Superior temporal gyrus (tissue), 1 donor: ENCODE measurements at regions not wholly inside any gene's neighbourhood (a gene's known extent, or its start where the extent isn't known, plus 50 kb on each side); places are given as distances from the start of the nearest gene placed in this dataset.
"Not testable (repeated sequence)": the region's sequence is repeated elsewhere in the genome, so short reads cannot be mapped to it uniquely, and the experiment has no call there.

Experiments
- DNase-seq: peaks from one replicate; pipeline ENCODE4 v3.0.0-alpha.2; 2016; ENCODE audit errors: extremely low spot score

GRCh38 chr7:27410812-27411544, 168.4 kb downstream of the EVX1 start:
- DNase-seq: no peak

DNA sequence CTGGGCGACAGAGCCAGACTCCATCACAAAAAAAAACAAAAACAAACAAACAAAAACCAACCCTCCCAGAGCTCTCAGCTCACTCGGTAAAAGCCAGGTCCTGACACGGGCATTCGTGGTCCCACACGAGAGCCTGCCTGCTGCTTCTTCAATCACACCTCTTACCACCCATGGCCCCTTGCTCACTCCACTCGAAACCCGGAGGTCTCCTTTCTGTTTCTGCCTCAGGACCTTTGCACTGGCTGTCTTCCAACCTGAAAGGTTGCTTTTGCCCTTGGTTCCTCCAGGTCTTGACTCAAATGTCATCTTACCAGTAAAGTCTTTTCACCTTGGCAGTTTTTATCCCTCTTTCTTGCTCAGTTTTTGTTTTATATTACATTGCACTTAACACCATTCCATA, 169.6 kb downstream of the EVX1 start:
- DNase-seq: no peak

DNA sequence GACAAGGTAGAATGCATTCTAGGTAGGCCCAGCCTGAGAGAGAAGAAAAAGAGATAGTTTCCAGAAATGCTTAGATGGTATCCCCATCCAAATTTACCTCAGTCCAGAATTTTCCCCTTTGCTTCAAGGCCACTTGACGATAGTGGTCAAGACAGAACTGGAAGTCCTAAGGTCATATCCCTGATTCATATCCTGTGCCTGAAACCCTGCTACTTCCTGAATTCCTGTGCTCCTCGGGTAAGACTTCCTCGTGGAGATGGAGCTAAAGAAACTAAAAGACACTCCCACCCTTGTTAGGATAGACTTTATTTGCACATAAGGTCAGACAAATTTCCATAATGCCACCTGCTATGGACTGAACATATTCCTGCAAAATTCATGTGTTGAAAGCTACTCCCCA, 175.9 kb downstream of the EVX1 start:
- DNase-seq: no peak

DNA sequence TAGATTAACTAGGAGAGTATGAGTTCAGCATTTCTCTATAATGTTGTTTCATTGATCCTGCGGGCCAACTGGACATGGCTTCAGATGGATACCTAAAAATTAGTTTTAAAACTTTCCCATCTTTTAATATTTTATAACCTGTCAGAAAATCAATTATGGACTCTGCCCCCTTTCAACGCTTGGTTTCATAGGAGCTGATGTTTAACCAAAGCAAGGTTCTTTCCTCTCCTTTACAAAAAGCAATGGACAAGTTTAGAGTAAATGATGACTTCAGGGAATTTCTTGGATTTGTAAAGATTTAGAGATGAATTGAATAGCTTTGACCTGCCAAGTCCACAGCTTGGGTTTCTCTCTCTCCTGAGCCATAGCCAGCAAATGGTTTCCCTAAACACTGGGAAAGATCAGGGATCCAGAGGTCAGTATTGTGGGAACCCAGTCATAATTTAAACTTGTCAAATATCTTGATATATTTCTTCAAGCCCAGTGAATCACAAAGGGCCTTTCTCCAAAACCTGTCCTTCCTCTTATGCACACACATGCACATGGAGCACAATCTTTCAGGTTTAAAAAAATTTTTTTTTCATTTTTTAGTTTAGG, 177.1 kb downstream of the EVX1 start:
- no peak for DNase-seq

DNA sequence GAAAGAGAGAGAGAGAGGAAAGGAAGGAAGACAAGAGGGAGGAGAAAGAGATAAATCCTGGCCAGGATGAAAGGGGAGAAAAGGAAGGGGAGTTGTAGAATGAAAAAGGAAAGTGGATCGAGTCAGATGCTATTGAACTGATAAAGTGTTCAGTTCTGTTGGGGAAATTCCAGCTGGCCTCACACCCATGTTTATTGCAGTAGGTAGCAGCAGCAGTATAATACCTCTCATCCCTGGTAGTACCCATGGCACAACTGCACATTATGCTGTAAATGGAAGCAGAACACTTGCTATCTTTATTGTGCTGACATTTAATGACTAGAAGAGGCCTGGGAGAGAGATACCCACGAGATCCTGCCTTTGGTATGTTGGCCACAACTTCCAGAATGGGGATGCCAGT, 178.1 kb downstream of the EVX1 start:
- no peak for DNase-seq

DNA sequence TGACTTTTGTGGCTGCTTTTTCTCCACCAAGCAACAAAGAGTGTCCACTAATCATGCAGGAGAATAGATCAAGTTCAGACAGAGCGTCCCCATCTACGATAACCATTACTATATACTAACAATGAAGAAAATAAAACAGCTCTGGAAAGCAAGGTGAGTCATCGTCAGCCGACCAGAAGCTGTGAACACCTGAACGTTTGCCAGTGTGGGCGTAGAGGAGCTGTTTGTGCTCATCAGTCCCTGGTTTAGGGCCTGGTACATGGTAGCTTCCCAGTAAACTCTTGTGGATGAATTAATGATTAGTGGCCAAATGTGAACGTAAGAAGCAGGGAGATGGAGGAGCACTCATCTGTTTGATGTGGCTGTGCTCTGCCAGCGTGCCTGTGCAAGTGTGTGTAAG, 180.7 kb downstream of the EVX1 start:
- no peak for DNase-seq

DNA sequence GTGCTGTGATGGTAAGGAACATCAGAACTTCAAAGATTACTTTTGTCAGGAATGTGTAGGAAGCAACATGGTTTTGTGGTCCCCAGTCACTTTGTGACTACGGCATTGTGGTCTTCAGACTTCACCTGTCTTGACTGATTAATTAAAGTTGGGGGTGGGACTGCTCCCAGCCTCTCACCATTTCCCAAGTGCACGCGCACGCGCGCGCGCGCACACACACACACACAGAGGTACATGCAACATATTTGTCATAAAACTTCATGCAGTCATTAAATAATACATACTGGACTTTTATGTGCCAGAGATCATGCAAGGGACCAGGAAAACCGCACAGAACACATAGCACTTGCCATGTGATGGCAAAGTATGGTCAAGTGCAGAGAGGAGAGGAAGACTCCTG, 181.2 kb downstream of the EVX1 start:
- DNase-seq: no peak

- DNase-seq: no peak
Measured at GRCh38 chr7:27424231-27424630, 181.6 kb downstream of the EVX1 start.

DNA sequence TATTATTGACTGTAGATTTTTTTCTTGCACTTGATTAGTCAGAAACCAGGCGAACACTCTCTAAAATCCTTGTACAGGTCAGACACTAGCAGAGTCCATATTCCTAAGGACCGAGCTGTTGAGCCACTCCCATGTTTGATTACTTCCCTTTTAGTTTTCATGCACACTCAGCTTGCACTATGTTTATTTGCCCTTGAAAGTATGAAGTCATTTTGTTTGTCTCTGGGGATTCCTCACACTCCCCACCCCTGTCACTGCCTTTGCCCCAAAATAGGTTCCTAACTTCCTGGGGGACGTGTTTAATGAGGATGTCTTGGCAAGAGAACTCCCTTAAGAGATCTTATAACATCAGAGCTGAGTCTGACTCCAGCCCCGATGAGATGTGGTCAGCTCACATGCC, 182.1 kb downstream of the EVX1 start:
- DNase-seq: no peak

- DNase-seq: no peak
Measured at GRCh38 chr7:27427416-27427815, 184.8 kb downstream of the EVX1 start.

- DNase-seq: no peak
Measured at GRCh38 chr7:27430105-27430504, 187.5 kb downstream of the EVX1 start.

GRCh38 chr7:27431465-27431864, 188.9 kb downstream of the EVX1 start:
- DNase-seq: no peak

DNA sequence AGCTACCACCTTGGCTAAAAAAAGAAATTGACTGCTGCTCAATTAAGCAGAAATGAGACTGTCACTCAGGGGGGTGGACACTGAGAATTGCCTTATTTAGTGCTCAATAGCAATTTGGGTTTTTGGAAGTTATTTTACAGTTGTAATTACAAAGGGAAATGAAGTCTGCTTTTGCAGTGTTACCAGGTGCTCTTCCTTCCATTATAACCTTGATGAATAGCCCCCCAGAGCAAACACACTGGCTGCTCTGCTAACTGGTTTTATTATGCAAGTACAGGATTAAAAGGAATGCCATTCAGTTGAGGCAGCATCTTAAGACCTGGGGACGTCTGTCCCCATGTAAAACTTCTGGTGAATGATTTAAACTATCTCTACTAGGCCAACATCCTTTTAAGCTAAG, 191.0 kb downstream of the EVX1 start:
- DNase-seq: no peak

GRCh38 chr7:27434756-27435400, 192.3 kb downstream of the EVX1 start:
- DNase-seq: no peak

DNA sequence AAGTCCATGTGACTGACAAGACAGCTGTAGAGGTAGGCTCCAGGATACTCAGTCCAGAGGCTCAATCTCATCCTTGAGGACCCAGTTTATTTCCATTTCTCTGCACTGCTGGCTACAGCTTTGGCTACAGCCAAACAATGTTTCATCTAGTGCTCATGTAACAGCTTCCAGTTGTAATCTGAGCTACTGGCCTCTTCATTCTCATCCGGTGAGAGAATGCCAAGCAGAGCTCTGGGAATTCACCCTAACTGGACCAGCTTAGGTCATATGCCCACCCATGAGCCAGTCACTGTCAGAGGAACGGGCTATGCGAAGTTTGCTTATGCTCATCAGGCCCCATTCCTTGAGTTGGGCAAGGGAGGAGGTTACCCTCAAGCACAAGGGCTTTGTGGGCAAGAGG, 192.9 kb downstream of the EVX1 start:
- no peak for DNase-seq

DNA sequence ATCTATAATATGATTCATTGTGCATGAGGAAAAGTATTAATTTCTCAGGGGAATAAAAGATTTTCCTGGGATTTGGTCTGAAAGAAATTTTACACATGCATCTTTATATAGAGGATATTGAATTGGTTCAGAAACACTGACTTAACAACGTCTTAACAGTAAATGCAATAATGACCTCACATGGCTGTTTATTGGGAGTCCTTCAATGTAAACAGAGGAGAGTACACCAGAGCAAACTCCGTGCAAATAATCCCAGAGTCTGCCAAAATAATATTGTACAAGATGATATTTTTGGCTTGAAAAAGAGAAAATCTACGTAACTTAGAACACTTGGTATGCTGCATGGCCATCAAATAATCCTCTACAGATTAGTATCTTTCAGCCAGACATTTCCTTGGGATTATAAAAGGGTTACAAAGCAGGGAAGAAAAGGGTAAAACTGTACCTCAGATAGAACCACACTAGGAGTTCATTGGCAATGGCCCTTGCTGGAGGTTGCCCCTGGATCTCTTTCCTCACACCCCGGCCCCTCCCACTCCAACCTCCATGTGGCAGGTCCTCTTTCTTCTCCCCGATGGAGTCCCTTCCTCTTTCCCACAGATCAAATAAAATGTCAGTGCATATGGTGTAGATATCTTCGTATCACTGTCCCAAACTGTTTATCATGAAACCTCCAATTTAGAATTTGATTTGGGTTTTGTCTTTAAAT, 196.4 kb downstream of the EVX1 start:
- DNase-seq: no peak

GRCh38 chr7:27442455-27442854, 199.9 kb downstream of the EVX1 start:
- no peak for DNase-seq

DNA sequence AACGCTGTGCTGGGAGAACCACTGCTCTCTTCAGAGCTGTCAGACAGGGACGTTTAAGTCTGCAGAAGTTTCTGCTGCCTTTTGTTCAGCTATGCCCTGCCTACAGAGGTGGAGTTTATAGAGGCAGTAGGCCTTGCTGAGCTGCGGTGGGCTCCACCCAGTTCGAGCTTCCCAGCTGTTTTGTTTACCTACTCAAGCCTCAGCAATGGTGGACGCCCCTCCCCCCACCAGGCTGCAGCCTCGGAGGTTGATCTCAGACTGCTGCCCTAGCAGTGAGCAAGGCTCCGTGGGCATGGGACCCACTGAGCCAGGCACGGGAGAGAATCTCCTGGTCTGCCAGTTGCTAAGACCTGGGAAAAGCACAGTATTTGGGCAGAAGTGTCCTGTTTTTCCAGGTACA, 206.4 kb downstream of the EVX1 start:
- DNase-seq: not testable (repeated sequence)

- no peak for DNase-seq
Measured at GRCh38 chr7:27453702-27454405, 208.8 kb downstream of the HIBADH start.

GRCh38 chr7:27457120-27457519, 205.6 kb downstream of the HIBADH start:
- not testable (repeated sequence) for DNase-seq

DNA sequence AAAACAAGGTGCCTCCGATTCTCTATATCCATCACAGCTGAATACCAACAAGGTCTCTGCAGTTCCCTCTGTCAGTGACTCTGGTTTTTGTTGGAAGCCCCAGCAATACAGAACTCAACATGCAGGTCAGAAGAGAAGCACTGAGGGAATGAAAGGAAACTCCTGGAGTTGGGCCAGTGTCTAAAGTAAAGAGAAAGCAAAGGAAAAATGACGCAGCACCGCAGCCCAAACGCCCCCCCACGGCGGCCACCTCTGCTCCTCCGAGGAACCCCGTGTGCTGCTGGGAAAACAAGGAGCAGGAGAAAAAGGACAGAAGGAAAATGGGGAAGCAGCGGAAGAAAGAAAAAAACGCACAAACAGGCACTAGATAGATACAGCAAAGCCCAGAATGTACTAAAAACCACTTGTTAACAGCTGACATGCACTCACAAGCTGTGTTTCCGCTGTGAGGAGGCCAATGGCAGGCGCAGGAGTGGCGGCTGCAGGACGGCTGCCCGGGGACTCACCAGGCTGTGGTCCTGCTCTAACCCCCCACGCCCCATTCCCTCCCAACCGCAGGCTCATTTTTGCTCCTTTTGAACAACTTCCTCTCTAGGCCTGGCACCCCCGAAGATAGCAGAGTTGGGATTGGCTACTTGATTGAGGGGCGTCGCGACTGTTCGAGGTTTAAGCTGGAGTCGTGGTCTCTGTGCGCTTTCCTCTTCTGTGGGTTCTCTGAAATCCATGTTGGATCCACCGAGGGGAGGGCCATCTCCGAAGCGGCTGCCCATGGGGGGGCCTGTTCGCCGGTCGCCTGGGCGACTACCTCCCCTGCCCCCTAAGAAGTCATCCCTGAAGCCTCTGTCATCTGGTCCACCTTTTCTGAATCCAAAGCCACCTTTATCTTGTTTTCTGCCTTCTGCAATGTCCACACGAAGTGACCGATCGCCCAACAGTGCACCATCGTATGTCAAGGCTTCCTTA, 204.8 kb downstream of the HIBADH start:
- DNase-seq: not testable (repeated sequence)
